Retina (tissue), 1 donor: ENCODE measurements at regions not wholly inside any gene's neighbourhood (a gene's known extent, or its start where the extent isn't known, plus 50 kb on each side); places are given as distances from the start of the nearest gene placed in this dataset.
A peak's percentile ranks its signal among the peaks of the same experiment; 100 is the strongest.

Experiments used
- DNase-seq: peaks from one replicate; pipeline ENCODE4 v3.0.0-alpha.2; 2016

DNA sequence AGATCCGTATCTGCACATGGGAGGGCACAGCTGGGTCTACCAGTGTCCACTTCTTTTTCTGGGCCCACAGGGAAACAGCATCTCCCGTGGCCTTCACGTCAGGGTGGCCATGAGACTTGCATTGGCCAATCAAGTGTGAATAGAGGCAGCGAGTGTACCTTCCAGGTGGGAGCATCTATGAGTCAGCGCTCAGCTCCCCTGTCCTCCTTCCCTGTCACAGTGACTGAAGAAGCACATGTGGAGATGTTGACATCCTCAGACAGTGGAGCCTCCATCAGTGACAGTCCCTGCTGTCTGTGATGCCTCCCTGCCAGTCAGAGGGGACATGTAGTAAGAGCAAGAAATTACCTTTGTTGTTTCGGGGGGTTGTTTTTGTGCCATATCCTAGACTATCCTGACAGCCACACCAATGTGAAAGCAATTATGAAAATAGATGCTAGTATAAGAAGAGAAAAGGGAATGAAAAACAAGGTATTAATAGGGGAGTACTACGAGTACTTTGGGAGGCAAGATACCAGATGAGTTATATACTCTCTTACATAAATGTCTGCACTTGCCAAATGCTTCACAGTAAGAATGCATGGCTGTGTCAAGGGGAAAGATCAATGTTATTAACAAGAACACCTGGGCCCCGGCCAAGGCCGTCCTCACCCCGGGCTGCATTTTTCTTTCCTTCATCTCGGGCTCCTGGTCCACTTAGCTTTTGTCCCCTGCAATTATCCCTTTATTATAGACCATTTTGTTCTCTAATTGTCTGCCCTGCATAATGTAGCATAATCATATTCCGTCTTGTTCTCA is 86.0 kb downstream of the MATN1 start:
- no peak for DNase-seq

- no peak for DNase-seq
These were observed 86.8 kb downstream of the MATN1 start for GRCh38 chr1:30636621-30637020.

GRCh38 chr1:30635391-30635975 is 87.9 kb downstream of the MATN1 start:
- DNase-seq: peak; percentile 64

DNA sequence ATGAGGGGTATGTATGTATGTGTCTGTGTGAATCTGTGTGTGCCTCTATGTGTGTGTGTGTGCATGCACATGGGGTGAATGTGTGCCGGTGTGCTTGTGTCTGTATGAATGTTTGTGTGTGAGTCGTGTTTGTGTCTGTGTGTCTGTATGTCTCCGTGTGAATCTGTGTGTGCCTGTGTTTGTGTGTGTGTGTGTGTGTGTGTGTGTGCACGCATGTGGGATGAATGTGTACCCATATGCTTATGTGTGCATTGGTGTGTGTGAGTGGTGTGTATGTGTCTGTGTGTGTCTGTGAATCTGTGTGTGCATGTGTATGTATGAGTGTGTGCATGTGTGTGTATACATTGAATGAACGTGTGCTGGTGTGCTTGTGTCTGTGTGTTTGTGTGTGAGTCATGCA is 88.9 kb downstream of the MATN1 start:
- no peak for DNase-seq

DNA sequence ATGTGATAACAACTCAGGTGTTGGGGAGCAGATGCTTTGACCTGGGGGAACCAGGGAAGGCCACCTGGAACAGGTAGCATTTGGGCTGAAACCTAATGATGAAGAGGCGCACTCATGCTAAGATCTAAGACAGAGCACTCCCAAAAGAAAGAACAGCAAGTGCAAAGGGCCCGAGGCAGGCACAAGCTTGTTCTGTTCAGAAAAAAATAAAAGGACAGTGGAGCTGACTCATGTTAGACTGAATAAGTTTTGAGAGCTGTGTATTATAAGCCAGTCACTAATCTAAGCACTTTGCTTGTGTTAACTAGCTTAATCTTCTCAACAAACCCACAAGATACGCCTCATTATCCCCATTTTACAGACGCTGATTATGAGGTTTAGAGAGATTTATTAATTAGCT is 90.1 kb downstream of the MATN1 start:
- DNase-seq: no peak

DNA sequence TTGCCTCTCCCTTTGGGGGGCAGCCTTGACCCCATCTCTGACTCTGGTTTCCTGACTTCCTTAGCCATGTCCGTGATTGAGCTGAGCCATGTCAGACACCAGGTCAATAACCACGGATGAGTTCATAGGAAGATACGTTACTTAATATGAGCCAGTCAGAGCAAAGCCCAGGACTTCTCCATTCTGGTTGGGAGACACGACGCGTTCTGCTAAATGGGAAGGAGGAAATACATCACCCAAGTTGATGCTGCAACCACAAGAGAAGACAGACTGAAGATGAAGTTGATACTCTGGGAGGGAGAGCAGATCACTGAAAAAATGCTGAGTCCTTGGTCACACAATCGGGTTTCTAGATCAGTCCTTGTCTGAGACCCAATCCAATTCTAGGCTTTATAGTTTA is 90.9 kb downstream of the MATN1 start:
- no peak for DNase-seq

DNA sequence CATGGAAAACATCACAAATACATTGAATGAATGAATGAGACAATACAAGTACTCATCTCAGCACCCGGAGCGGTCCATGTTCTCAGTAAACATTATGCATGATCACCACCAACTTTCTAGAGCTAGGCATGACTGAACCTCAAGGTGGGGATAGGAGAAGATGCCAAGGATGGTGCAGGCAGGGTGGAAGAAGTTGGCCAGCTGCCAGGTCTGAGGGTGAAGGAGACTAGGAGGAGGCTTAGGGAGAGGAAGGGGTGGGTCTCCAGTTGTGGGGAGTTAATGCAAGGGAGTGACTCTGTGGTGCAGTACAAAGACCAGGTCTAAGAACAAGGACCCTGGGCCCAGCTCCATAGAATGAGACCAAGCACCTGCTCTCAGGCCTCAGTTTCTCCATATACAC is 91.7 kb downstream of the MATN1 start:
- no peak for DNase-seq

DNA sequence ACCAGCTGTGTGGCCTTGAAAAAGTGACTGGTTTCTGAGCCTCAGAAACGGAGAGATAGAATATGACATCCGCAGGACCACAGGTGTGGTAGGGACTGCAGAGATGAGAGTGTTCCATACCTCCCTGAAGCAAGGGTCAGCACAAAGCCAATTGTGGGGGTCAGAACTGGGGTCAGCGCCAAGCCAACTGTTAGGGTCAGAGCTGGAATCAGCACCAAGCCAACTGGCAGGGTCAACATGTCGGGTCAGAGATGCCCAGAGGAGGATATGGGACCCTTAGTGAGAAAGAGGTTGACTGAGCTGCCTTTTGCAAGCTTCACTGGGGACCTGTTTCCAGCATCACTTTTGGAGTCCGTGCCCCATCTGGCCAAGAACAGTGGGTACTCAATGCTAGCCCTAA is 93.9 kb downstream of the MATN1 start:
- no peak for DNase-seq

GRCh38 chr1:30627994-30628393 is 95.4 kb downstream of the MATN1 start:
- no peak for DNase-seq

DNA sequence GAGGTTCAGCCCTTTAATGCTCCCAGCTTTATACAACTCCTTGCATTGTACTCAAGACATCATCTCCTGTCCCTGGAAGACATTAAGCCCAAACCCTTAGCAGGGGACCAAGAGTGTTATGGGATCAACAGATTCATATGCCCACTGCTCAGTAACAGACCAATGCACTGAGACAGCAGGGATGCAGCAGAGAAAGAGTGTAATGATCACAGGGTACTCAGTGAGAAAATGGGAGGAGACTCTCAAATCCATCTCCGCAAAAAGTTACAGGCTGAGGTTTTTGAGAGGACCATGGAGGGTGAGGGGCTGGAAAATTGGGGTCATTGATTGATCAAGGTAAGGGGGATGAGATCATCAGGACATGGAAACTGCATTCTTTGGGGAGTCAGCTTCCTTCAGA is 96.2 kb downstream of the MATN1 start:
- DNase-seq: no peak

DNA sequence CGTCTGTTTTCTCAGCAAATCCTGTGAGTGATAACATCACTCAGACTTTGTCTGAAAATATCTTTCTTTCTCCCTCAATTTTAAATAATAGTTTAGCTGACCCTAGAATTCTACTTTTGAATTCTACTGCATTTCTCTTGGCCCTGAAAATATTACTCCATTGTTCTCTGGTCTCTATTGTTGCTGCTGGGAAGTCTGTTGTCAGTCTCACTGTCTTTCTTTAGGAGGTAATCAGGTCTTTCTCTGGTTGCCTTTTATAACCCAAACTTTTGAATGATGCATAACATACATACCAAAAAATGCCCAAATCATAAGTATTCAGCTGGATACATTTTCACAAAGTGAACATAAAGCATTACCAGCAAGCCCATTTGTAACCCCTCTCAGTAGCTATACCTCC is 100.0 kb downstream of the MATN1 start:
- DNase-seq: no peak

- DNase-seq: peak; percentile 60
These were observed 103.8 kb downstream of the MATN1 start for GRCh38 chr1:30619619-30620018.

DNA sequence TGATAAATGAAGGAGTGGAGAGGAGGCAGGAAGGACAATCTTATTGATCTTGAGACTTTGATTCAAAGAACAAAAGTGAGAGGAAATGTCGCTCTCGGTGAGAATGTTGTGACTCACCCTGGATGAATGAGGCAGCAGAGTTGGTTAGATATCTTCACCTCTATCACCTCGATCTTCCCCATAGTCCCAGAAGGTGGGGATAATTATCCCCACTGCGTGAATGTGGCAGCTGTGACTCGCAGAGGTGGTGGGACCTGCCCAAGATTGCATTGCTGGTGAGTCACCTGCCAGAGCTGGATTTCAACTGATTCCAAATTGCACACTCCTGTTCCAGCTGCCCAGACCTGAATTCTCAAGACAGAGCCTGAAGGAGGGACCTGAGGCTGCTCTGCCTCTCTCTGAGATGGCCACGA is 105.0 kb downstream of the MATN1 start:
- DNase-seq: no peak

DNA sequence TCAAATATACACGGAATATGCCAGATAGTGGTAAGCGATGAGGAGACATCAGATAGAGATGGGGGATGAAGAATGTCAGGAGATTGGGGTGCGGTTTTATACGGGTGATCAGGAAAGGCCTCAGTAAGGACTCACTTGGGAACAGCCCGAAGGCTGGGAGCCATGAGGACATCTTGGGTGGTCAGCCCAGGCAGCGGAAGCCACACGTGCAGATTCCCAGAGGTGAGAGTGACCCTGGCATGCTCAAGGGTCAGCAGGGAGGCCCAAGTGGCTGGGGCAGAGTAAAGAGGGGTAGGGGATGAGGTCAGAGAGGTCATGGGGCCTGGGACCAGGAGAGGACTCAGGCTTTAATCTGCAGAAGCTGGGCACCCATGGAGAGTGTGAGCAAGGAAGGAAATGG is 106.6 kb downstream of the MATN1 start:
- no peak for DNase-seq

GRCh38 chr1:30615816-30616590 is 107.4 kb downstream of the MATN1 start:
- DNase-seq: no peak

GRCh38 chr1:30615076-30615795 is 108.1 kb downstream of the MATN1 start:
- no peak for DNase-seq

DNA sequence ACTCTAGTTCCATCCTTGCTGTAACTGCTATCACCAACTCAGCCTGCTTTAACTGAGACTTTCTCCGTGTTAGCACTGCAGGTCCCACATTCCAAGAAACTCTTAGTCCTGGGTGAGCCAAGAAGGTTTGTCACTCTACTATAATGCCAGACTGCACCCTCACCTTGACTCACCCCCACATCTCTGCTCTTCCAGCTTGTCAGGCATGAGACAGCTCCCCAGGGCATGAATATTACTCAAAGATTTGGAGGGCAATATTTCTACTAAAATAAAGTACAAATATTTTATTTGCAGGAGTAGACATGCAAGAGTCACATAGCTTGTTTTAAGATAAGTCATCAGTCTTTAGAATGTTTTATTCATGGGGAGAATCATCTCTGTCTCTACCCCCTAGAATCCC is 110.2 kb downstream of the MATN1 start:
- no peak for DNase-seq

- DNase-seq: no peak
These were observed 110.8 kb downstream of the MATN1 start for GRCh38 chr1:30612536-30613065.

DNA sequence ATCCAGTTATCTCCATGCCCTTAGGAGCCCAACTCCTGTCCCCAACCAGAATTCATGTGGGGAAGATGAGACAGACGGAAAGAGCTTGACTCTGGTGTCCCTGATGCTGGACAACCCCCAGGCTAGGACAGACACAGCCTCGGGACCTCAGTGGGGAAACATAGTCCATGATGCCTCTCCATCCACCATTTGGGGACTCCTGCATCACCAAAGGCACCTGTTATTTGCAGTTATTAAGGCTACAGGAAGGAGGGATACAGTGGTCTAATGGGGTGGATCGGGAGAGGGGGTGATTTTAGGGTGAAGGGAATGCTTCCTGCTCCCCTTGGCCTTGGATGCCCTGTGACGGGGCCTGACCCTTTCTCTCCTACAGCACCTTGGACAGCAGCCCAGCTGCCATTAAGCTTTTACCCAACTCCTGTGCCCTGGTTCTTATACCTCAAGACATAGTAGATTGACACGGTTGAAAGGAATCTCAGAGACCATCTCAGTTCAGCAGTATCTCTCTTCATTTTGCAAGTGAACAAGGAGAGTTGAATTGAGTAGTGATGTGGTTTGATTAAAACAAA is 111.6 kb downstream of the MATN1 start:
- no peak for DNase-seq

DNA sequence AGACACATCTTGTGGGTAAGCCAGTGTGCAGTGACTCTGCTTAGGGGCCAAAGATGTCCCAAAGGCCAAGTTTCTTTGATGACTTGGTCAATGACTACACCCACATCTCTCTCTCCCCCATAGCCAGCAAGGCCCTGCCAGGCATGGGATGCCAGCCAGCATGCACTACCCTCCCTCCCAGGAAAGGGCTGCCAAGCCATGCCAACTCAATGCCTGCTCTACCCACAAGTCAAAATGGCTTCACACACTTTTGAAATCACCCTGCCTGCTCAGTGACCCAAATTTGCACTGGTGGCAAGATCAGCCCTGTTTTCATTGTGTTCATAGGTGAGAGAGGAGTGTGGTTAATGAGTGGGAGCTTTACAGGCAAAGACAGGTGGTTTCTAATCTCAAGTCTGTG is 112.5 kb downstream of the MATN1 start:
- no peak for DNase-seq

DNA sequence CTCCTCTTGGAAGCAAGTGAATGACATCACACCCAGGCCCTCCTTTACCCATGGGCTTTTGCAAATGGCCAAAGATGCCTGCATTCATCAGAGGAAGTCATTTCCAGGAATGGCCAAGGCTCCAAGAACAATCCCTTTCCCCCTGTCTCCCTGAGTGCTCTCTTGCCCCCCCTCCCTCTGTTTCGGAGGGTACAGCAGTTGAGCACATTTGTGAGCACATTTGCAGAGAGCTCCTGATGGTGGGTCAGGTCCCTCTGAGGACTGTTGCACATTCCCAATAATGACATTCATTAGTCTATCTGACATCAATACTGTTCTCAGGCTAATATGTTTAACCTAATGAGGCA is 113.4 kb downstream of the MATN1 start:
- DNase-seq: no peak

- DNase-seq: no peak
These were observed 113.9 kb downstream of the MATN1 start for GRCh38 chr1:30609336-30609998.
